Naive thymus-derived CD8-positive, alpha-beta T cell (primary cell): ENCODE measurements at regions not wholly inside any gene's neighbourhood (a gene's known extent, or its start where the extent isn't known, plus 50 kb on each side); places are given as distances from the start of the nearest gene placed in this dataset.
"Not testable (repeated sequence)": the region's sequence is repeated elsewhere in the genome, so short reads cannot be mapped to it uniquely, and the experiment has no call there.

Source experiments
- ATAC-seq, 2 donors: fragments of 150-1000 bp; cut with Tn5 transposase in 1 of 2; sonication (Bioruptor Pico), chemical (Tn5 transposase) in 1 of 2; 1 replicate in 1 of 2; 2 replicates in 1 of 2; pipeline ENCODE4 v1.10.0; 2021; ENCODE audit warnings: mild to moderate bottlenecking in 2 of 2, moderate library complexity in 2 of 2
- POLR2A ChIA-PET: fragments of 350-600 bp; sonication (Branson Sonifier 250); formaldehyde crosslinking; loops from one replicate; lab custom pipeline; 2021; ENCODE audit warnings: antibody characterized with exemption; lab: Charles Lee
- DNase-seq, 10 donors: peaks; one replicate each; pipeline versions ENCODE4 v3.0.0 to v3.0.0-alpha.2; 2020 to 2022
- H3K27ac Mint-ChIP-seq, 10 donors: one replicate each; pipeline ENCODE4 v1.8.0; 2020 to 2022; ENCODE audit warnings: mild to moderate bottlenecking in 10 of 10, mixed read lengths in 10 of 10, moderate library complexity in 4 of 10, inconsistent platforms in 1 of 10
- H3K27me3 Mint-ChIP-seq, 5 donors: one replicate each; pipeline ENCODE4 v1.8.0; 2021 to 2022; ENCODE audit warnings: mixed read lengths in 5 of 5
- H3K36me3 Mint-ChIP-seq, 3 donors: one replicate each; pipeline ENCODE4 v1.8.0; 2020 to 2022; ENCODE audit warnings: mixed read lengths in 3 of 3, mild to moderate bottlenecking in 2 of 3, inconsistent platforms in 1 of 3
- H3K4me1 Mint-ChIP-seq, 4 donors: one replicate each; pipeline ENCODE4 v1.8.0; 2021 to 2022; ENCODE audit warnings: mixed read lengths in 4 of 4
- H3K4me3 Mint-ChIP-seq, 10 donors: one replicate each; pipeline ENCODE4 v1.8.0; 2020 to 2022; ENCODE audit warnings: mild to moderate bottlenecking in 10 of 10, mixed read lengths in 10 of 10, moderate library complexity in 6 of 10, inconsistent platforms in 1 of 10
- H3K9me3 Mint-ChIP-seq, 9 donors: one replicate each; pipeline ENCODE4 v1.8.0; 2020 to 2022; ENCODE audit warnings: mixed read lengths in 9 of 9, mild to moderate bottlenecking in 3 of 9, inconsistent platforms in 1 of 9, moderate library complexity in 1 of 9

DNA sequence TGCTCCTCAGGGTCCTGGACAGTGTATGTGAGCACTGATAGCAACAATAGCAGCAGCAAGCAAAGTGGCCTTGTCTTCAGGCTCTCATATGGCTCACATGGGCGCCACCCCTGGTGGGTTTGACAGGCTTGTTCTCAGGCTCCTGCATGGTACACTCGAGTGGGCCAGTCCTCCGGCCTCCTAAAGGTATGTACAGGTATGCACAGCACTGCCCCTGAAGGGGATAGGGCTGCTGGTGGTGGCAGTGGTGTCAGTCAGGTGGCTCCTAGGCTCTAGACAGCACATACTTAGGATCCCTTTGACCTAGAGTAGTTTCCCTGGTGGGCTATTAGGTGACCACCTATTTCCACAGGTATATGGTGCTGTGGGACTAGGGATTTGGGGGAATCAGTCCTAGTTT is 79.8 kb downstream of the LGALS9B start:
- H3K27me3 Mint-ChIP-seq, ATAC-seq, H3K27ac Mint-ChIP-seq, H3K4me1 Mint-ChIP-seq, DNase-seq, H3K9me3 Mint-ChIP-seq, H3K4me3 Mint-ChIP-seq, POLR2A ChIA-PET, H3K36me3 Mint-ChIP-seq: not testable (repeated sequence)

GRCh38 chr17:20381358-20382300 is 85.7 kb downstream of the LGALS9B start:
- peak in 7 of 10 donors; percentile 9 to 63 (median 51) for DNase-seq
- peaks cover 0 to 10% (median 5%) of the 10 kb centered on the region in 5 donors for H3K27me3 Mint-ChIP-seq
- H3K9me3 Mint-ChIP-seq, H3K36me3 Mint-ChIP-seq, POLR2A ChIA-PET, H3K4me1 Mint-ChIP-seq: not testable (repeated sequence)
- ATAC-seq, result peak; percentile 84 to 89
- peak overlapping the region; percentile 49 to 84 (median 74) for H3K4me3 Mint-ChIP-seq
- peak overlapping the region in 2 of 10 donors; percentile 2 to 84 for H3K27ac Mint-ChIP-seq

DNA sequence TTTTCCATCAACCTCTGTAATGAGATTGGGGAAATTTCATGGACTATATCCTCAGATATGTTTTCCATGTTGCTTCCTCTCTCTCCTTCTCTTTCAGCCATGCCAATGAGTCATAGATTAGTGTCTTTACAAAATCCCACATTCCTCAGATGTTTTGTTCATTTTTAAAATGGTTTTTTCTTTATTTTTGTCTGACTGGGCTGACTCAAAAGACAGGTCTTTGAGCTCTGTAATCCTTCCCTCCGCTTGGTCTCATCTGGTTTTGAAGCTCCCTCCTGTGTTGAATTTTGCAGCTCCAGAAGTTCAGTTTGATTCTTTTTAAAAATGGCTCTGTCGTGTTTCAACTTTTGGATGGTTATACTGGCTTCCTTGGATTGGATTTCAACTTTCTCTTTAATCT is 86.7 kb downstream of the LGALS9B start:
- H3K4me3 Mint-ChIP-seq, H3K4me1 Mint-ChIP-seq, POLR2A ChIA-PET, H3K9me3 Mint-ChIP-seq, ATAC-seq, H3K27ac Mint-ChIP-seq, DNase-seq, H3K36me3 Mint-ChIP-seq: not testable (repeated sequence)
- peaks cover 1 to 19% (median 7%) of the 10 kb centered on the region in 5 donors for H3K27me3 Mint-ChIP-seq

GRCh38 chr17:20379251-20379650 is 88.1 kb downstream of the LGALS9B start:
- H3K4me1 Mint-ChIP-seq, DNase-seq, H3K36me3 Mint-ChIP-seq, H3K27ac Mint-ChIP-seq, H3K4me3 Mint-ChIP-seq, H3K9me3 Mint-ChIP-seq, POLR2A ChIA-PET, ATAC-seq: not testable (repeated sequence)
- H3K27me3 Mint-ChIP-seq, result peaks cover 1 to 22% (median 7%) of the 10 kb centered on the region in 5 donors

- DNase-seq, H3K4me1 Mint-ChIP-seq, H3K9me3 Mint-ChIP-seq, H3K27ac Mint-ChIP-seq, ATAC-seq, H3K4me3 Mint-ChIP-seq, H3K36me3 Mint-ChIP-seq, POLR2A ChIA-PET: not testable (repeated sequence)
- peaks cover 1 to 22% (median 9%) of the 10 kb centered on the region in 5 donors for H3K27me3 Mint-ChIP-seq
These were observed 90.7 kb downstream of the LGALS9B start for GRCh38 chr17:20376642-20377041.

- ATAC-seq, H3K4me1 Mint-ChIP-seq, H3K4me3 Mint-ChIP-seq, H3K27ac Mint-ChIP-seq, H3K9me3 Mint-ChIP-seq, H3K36me3 Mint-ChIP-seq, POLR2A ChIA-PET, DNase-seq: not testable (repeated sequence)
- H3K27me3 Mint-ChIP-seq, result peaks cover 1 to 15% (median 7%) of the 10 kb centered on the region in 5 donors
These were observed 91.6 kb downstream of the LGALS9B start for GRCh38 chr17:20375745-20376144.
